Panc1 (cell line): ENCODE measurements at regions not wholly inside any gene's neighbourhood (a gene's known extent, or its start where the extent isn't known, plus 50 kb on each side); places are given as distances from the start of the nearest gene placed in this dataset.
"Not testable (repeated sequence)": the region's sequence is repeated elsewhere in the genome, so short reads cannot be mapped to it uniquely, and the experiment has no call there.

Experiments
- ATAC-seq: fragments of 200-7000 bp; cut with Tn5 transposase; 2 replicates; pipeline ENCODE4 v1.9.1; 2020; ENCODE audit warnings: mild to moderate bottlenecking, moderate library complexity
- BruUV-seq: library from RNA; stranded (reverse); fragments of 400-500 nt; replicated peaks from 2 replicates; lab custom pipeline; 2021; lab: Mats Ljungman, UMichigan
- CTCF ChIA-PET: fragments of 300-600 bp; sonication (Branson Sonifier 250); formaldehyde crosslinking; loops from one replicate; lab custom pipeline; 2022; ENCODE audit warnings: antibody characterized with exemption; lab: Charles Lee
- POLR2A ChIA-PET: fragments of 300-600 bp; sonication (Branson Sonifier 250); formaldehyde crosslinking; loops from one replicate; lab custom pipeline; 2022; ENCODE audit warnings: antibody characterized with exemption; lab: Charles Lee
- DNase-seq: peaks from one replicate; pipeline ENCODE4 v3.0.0-alpha.2; 2010; ENCODE audit warnings: low read depth, low spot score
- H3K27ac ChIP-seq: 2 replicates; pipeline ENCODE4 v1.5.1; 2011; ENCODE audit warnings: mild to moderate bottlenecking, low read length, inconsistent platforms
- H3K27me3 ChIP-seq: fragments of 200-500 bp; sonication (Bioruptor generic); 2 replicates; pipeline ENCODE4 v1.6.0; 2014; ENCODE audit warnings: low read length, inconsistent platforms; ENCODE audit not compliant: control insufficient read depth, insufficient read depth
- H3K36me3 ChIP-seq: fragments of 200-500 bp; sonication (Bioruptor generic); 2 replicates; pipeline ENCODE4 v1.5.1; 2014; ENCODE audit warnings: inconsistent platforms, mild to moderate bottlenecking, low read length, moderate library complexity; ENCODE audit not compliant: control insufficient read depth, insufficient read depth
- H3K4me1 ChIP-seq: 2 replicates; pipeline ENCODE4 v1.5.1; 2011; ENCODE audit warnings: inconsistent platforms, mild to moderate bottlenecking, low read length, moderate library complexity; ENCODE audit not compliant: control insufficient read depth, insufficient read depth
- H3K4me3 ChIP-seq, 2 experiments: 2 replicates each; pipeline ENCODE4 v1.5.1; 2011 to 2012; ENCODE audit warnings: low read depth in 2 of 2, low read length in 2 of 2, mild to moderate bottlenecking in 2 of 2, inconsistent platforms in 1 of 2, moderate library complexity in 1 of 2
- H3K9me3 ChIP-seq: fragments of 200-500 bp; sonication (Bioruptor generic); 2 replicates; pipeline ENCODE4 v1.5.1; 2014; ENCODE audit warnings: low read depth, mild to moderate bottlenecking, inconsistent platforms, low read length, moderate library complexity; ENCODE audit not compliant: control insufficient read depth, insufficient read depth
- POLR2AphosphoS5 ChIP-seq: IDR thresholded peaks from 2 replicates; pipeline ENCODE4 v1.6.1; 2012; ENCODE audit warnings: mild to moderate bottlenecking, low read depth, low read length, moderate library complexity
- REST ChIP-seq, 2 experiments: IDR thresholded peaks; 2 replicates each; pipeline ENCODE4 v1.6.1; 2011 to 2012; ENCODE audit warnings: low read depth in 2 of 2, control low read depth in 1 of 2, low read length in 1 of 2, mild to moderate bottlenecking in 1 of 2, moderate library complexity in 1 of 2; ENCODE audit not compliant: insufficient read depth in 1 of 2
- SIN3A ChIP-seq: IDR thresholded peaks from 2 replicates; pipeline ENCODE4 v1.6.1; 2012; ENCODE audit warnings: low read depth, mild to moderate bottlenecking, low read length, moderate library complexity, borderline replicate concordance; ENCODE audit not compliant: insufficient read depth
- TCF7L2 ChIP-seq: IDR thresholded peaks from 2 replicates; pipeline ENCODE4 v1.6.1; 2011; ENCODE audit warnings: mild to moderate bottlenecking, low read depth, low read length, inconsistent platforms
- in situ Hi-C: cut with HindIII; loops from 2 replicates; pipeline ENCODE4 v1.10.0; 2016; ENCODE audit warnings: low sequenced_read_pairs, low pct_unique_long_range_greater_than_20kb
- intact Hi-C: fragments of 100-400 bp; cut with micrococcal nuclease; formaldehyde crosslinking; loops from one replicate; pipeline ENCODE4 v1.10.0; 2022; ENCODE audit not compliant: unreplicated experiment
- TF ChIP-seq, protein P1 (sequence below): fragments of 450-650 bp; IDR thresholded peaks from 2 replicates; pipeline ENCODE4 v1.5.1; 2017; ENCODE audit warnings: mild to moderate bottlenecking

DNA sequence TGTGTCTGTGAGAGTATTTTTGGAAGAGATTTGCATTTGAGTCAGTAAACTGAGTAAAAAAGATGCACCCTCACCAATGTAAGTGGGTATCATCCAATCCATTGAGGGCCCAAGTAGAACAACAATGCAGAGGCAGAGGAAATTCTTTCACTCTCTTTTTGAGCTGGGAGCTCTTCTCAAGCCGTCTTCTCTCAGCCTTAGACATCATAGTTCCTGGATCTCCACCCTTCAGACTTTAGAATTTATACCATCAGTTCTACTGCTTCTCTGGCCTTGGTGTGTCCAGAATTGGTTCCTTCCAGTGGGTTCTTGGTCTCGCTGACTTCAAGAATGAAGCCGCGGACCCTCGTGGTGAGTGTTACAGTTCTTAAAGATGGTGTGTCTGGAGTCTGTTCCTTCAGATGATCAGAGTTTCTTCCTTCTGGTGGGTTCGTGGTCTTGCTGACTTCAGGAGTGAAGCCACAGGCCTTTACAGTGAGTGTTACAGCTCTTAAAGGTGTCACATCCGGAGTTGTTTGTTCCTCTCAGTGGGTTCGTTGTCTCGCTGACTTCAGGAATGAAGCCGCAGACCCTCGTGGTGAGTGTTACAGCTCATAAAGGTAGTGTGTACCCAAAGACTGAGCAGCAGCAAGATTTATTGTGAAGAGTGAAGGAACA is 187.5 kb upstream of the KCNMB2 start:
- H3K36me3 ChIP-seq, H3K27me3 ChIP-seq, DNase-seq, CTCF ChIA-PET, BruUV-seq, POLR2A ChIA-PET, H3K4me3 ChIP-seq, H3K9me3 ChIP-seq, in situ Hi-C loops, H3K27ac ChIP-seq, ATAC-seq, intact Hi-C loops, H3K4me1 ChIP-seq: not testable (repeated sequence)

DNA sequence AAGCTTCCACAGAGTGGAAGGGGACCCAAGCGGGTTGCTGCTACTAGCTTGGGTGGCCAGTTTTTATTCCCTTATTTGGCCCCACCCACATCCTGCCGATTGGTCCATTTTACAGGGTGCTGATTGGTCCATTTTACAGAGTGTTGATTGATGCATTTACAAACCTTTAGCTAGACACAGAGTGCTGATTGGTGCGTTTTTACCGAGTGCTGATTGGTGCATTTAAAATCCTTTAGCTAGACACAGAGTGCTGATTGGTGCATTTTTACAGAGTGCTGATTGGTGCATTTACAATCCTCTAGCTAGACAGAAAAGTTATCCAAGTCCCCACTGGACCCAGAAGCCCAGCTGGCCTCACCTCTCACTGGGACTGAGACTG is 187.0 kb upstream of the KCNMB2 start:
- H3K36me3 ChIP-seq, CTCF ChIA-PET, BruUV-seq, H3K27ac ChIP-seq, POLR2A ChIA-PET, H3K9me3 ChIP-seq, intact Hi-C loops, H3K27me3 ChIP-seq, ATAC-seq, H3K4me1 ChIP-seq, in situ Hi-C loops, DNase-seq, H3K4me3 ChIP-seq: not testable (repeated sequence)

GRCh38 chr3:178350763-178351162 is 185.5 kb upstream of the KCNMB2 start:
- peaks cover 6% of the 10 kb centered on the region; the same call in 1 of the 2 replicates for H3K4me1 ChIP-seq
- POLR2A ChIA-PET, result no interaction called here
- TF ChIP-seq, protein P1, sequence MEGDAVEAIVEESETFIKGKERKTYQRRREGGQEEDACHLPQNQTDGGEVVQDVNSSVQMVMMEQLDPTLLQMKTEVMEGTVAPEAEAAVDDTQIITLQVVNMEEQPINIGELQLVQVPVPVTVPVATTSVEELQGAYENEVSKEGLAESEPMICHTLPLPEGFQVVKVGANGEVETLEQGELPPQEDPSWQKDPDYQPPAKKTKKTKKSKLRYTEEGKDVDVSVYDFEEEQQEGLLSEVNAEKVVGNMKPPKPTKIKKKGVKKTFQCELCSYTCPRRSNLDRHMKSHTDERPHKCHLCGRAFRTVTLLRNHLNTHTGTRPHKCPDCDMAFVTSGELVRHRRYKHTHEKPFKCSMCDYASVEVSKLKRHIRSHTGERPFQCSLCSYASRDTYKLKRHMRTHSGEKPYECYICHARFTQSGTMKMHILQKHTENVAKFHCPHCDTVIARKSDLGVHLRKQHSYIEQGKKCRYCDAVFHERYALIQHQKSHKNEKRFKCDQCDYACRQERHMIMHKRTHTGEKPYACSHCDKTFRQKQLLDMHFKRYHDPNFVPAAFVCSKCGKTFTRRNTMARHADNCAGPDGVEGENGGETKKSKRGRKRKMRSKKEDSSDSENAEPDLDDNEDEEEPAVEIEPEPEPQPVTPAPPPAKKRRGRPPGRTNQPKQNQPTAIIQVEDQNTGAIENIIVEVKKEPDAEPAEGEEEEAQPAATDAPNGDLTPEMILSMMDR, result no peak
- no peak for TF ChIP-seq REST (IDR thresholded peaks at IDR 0.05; ENCODE audit: insufficient read depth in 1 of 2, low read depth in 2 of 2, low read length in 1 of 2)
- no peak for TF ChIP-seq POLR2AphosphoS5
- TF ChIP-seq SIN3A, result no peak
- no peak for TF ChIP-seq TCF7L2
- H3K27ac ChIP-seq, result peak overlapping the region; percentile 29; the same call in 1 of the 2 replicates
- DNase-seq (no peak), ATAC-seq (no peak)
- no TSS peak for BruUV-seq
- H3K9me3 ChIP-seq, result no peaks in the 10 kb centered on the region; the same call in 1 of the 2 replicates
- no peaks in the 10 kb centered on the region for H3K27me3 ChIP-seq
- no peak overlapping the region for H3K4me3 ChIP-seq
- H3K36me3 ChIP-seq, result no peaks in the 10 kb centered on the region
- intact Hi-C loops (no loop called here), in situ Hi-C loops (no loop called here)
- CTCF ChIA-PET, result no interaction called here
